Endothelial cell (in vitro differentiated cells): ENCODE measurements at regions not wholly inside any gene's neighbourhood (a gene's known extent, or its start where the extent isn't known, plus 50 kb on each side); places are given as distances from the start of the nearest gene placed in this dataset.

Source experiments
- DNase-seq: peaks from one replicate; pipeline ENCODE4 v3.0.0; 2021; ENCODE audit warnings: low spot score
- H3K27ac Mint-ChIP-seq: one replicate; pipeline ENCODE4 v1.8.0; 2021; ENCODE audit warnings: mixed read lengths, inconsistent platforms; ENCODE audit not compliant: unreplicated experiment
- H3K27me3 Mint-ChIP-seq: one replicate; pipeline ENCODE4 v1.8.0; 2021; ENCODE audit warnings: mild to moderate bottlenecking, moderate library complexity, mixed read lengths, inconsistent platforms; ENCODE audit not compliant: unreplicated experiment
- H3K36me3 Mint-ChIP-seq: one replicate; pipeline ENCODE4 v1.8.0; 2021; ENCODE audit warnings: mild to moderate bottlenecking, low read depth, mixed read lengths, inconsistent platforms; ENCODE audit not compliant: unreplicated experiment
- H3K4me1 Mint-ChIP-seq: one replicate; pipeline ENCODE4 v1.8.0; 2021; ENCODE audit warnings: mild to moderate bottlenecking, mixed read lengths, inconsistent platforms; ENCODE audit not compliant: unreplicated experiment
- H3K4me3 Mint-ChIP-seq: one replicate; pipeline ENCODE4 v1.8.0; 2021; ENCODE audit warnings: mild to moderate bottlenecking, mixed read lengths, inconsistent platforms; ENCODE audit not compliant: unreplicated experiment
- H3K9me3 Mint-ChIP-seq: one replicate; pipeline ENCODE4 v1.8.0; 2021; ENCODE audit warnings: mixed read lengths, inconsistent platforms; ENCODE audit not compliant: unreplicated experiment
- CTCF ChIP-seq: fragments of 200-600 bp; sonication (generic); IDR thresholded peaks from one replicate; pipeline ENCODE4 v1.5.0; 2021; ENCODE audit warnings: antibody characterized with exemption; ENCODE audit not compliant: unreplicated experiment

GRCh38 chr20:7458459-7458858, 481.8 kb downstream of the HAO1 start:
- Mint-ChIP-seq H3K4me1 (no peaks in the 10 kb centered on the region), H3K4me3 (no peak overlapping the region), H3K9me3 (no peaks in the 10 kb centered on the region), H3K27ac (no peak overlapping the region), H3K27me3 (peaks cover 3% of the 10 kb centered on the region), H3K36me3 (no peaks in the 10 kb centered on the region)
- no peak for DNase-seq
- no peak for TF ChIP-seq CTCF

- Mint-ChIP-seq H3K27me3 (peaks cover 3% of the 10 kb centered on the region), H3K4me1 (no peaks in the 10 kb centered on the region), H3K4me3 (no peak overlapping the region), H3K36me3 (no peaks in the 10 kb centered on the region), H3K9me3 (no peaks in the 10 kb centered on the region), H3K27ac (no peak overlapping the region)
- DNase-seq, result no peak
- no peak for TF ChIP-seq CTCF
Measured at GRCh38 chr20:7459083-7459482, 481.2 kb downstream of the HAO1 start.

GRCh38 chr20:7463290-7463689, 477.0 kb downstream of the HAO1 start:
- DNase-seq, result no peak
- TF ChIP-seq CTCF, result no peak

GRCh38 chr20:7470912-7471311, 469.3 kb downstream of the HAO1 start:
- Mint-ChIP-seq H3K4me3 (no peak overlapping the region), H3K9me3 (no peaks in the 10 kb centered on the region), H3K4me1 (no peaks in the 10 kb centered on the region), H3K27me3 (no peaks in the 10 kb centered on the region), H3K27ac (no peak overlapping the region), H3K36me3 (no peaks in the 10 kb centered on the region)
- TF ChIP-seq CTCF, result no peak
- no peak for DNase-seq

More at GRCh38 chr20:7463290-7463689, 477.0 kb downstream of the HAO1 start:
- no peak overlapping the region for H3K4me3 Mint-ChIP-seq
- no peaks in the 10 kb centered on the region for H3K36me3 Mint-ChIP-seq
- H3K9me3 Mint-ChIP-seq, result no peaks in the 10 kb centered on the region
- H3K4me1 Mint-ChIP-seq, result no peaks in the 10 kb centered on the region
- H3K27me3 Mint-ChIP-seq, result no peaks in the 10 kb centered on the region
- H3K27ac Mint-ChIP-seq, result no peak overlapping the region

GRCh38 chr20:7490288-7490687, 450.0 kb downstream of the HAO1 start:
- TF ChIP-seq CTCF, result no peak
- H3K36me3 Mint-ChIP-seq, result no peaks in the 10 kb centered on the region
- H3K4me3 Mint-ChIP-seq, result no peak overlapping the region
- no peak for DNase-seq
- H3K4me1 Mint-ChIP-seq, result no peaks in the 10 kb centered on the region
- H3K27me3 Mint-ChIP-seq, result no peaks in the 10 kb centered on the region
- no peak overlapping the region for H3K27ac Mint-ChIP-seq
- H3K9me3 Mint-ChIP-seq, result no peaks in the 10 kb centered on the region
